Glutamatergic neuron (in vitro differentiated cells): ENCODE measurements at regions not wholly inside any gene's neighbourhood (a gene's known extent, or its start where the extent isn't known, plus 50 kb on each side); places are given as distances from the start of the nearest gene placed in this dataset.

Experiments
- DNase-seq: peaks from one replicate; pipeline ENCODE4 v3.0.0; 2022
- H3K27ac Mint-ChIP-seq: one replicate; pipeline ENCODE4 v1.8.0; 2020; ENCODE audit warnings: mild to moderate bottlenecking, mixed read lengths, inconsistent platforms; ENCODE audit not compliant: unreplicated experiment
- H3K27me3 Mint-ChIP-seq: one replicate; pipeline ENCODE4 v1.8.0; 2020; ENCODE audit warnings: mild to moderate bottlenecking, moderate library complexity, mixed read lengths, inconsistent platforms; ENCODE audit not compliant: unreplicated experiment
- H3K36me3 Mint-ChIP-seq: one replicate; pipeline ENCODE4 v1.8.0; 2020; ENCODE audit warnings: mild to moderate bottlenecking, mixed read lengths, inconsistent platforms; ENCODE audit not compliant: unreplicated experiment
- H3K4me1 Mint-ChIP-seq: one replicate; pipeline ENCODE4 v1.8.0; 2020; ENCODE audit warnings: mild to moderate bottlenecking, low read depth, mixed read lengths, inconsistent platforms; ENCODE audit not compliant: unreplicated experiment
- H3K4me3 Mint-ChIP-seq: one replicate; pipeline ENCODE4 v1.8.0; 2020; ENCODE audit warnings: mild to moderate bottlenecking, mixed read lengths, inconsistent platforms; ENCODE audit not compliant: unreplicated experiment
- H3K9me3 Mint-ChIP-seq: one replicate; pipeline ENCODE4 v1.8.0; 2020; ENCODE audit warnings: mild to moderate bottlenecking, moderate library complexity, mixed read lengths, inconsistent platforms; ENCODE audit not compliant: unreplicated experiment
- CTCF ChIP-seq: fragments of 200-600 bp; sonication (generic); IDR thresholded peaks from one replicate; pipeline ENCODE4 v1.5.0; 2021; ENCODE audit not compliant: partially characterized antibody, unreplicated experiment

GRCh38 chr4:162684998-162685397, 481.7 kb downstream of the NAF1 start:
- Mint-ChIP-seq H3K36me3 (no peaks in the 10 kb centered on the region), H3K4me3 (no peak overlapping the region), H3K4me1 (no peaks in the 10 kb centered on the region), H3K27ac (no peak overlapping the region), H3K27me3 (no peaks in the 10 kb centered on the region), H3K9me3 (no peaks in the 10 kb centered on the region)
- TF ChIP-seq CTCF, result no peak
- DNase-seq, result no peak

- H3K36me3 Mint-ChIP-seq, result no peaks in the 10 kb centered on the region
- no peaks in the 10 kb centered on the region for H3K9me3 Mint-ChIP-seq
- DNase-seq, result no peak
- TF ChIP-seq CTCF, result no peak
- H3K4me3 Mint-ChIP-seq, result no peak overlapping the region
- no peak overlapping the region for H3K27ac Mint-ChIP-seq
- H3K27me3 Mint-ChIP-seq, result no peaks in the 10 kb centered on the region
- no peaks in the 10 kb centered on the region for H3K4me1 Mint-ChIP-seq
Observed at GRCh38 chr4:162684371-162684700, 482.4 kb downstream of the NAF1 start.

- no peak for DNase-seq
- Mint-ChIP-seq H3K4me1 (no peaks in the 10 kb centered on the region), H3K27ac (no peak overlapping the region), H3K4me3 (no peak overlapping the region), H3K27me3 (no peaks in the 10 kb centered on the region), H3K36me3 (peaks cover 3% of the 10 kb centered on the region), H3K9me3 (no peaks in the 10 kb centered on the region)
- TF ChIP-seq CTCF, result no peak
Observed at GRCh38 chr4:162683659-162684370, 482.9 kb downstream of the NAF1 start.

- Mint-ChIP-seq H3K27me3 (no peaks in the 10 kb centered on the region), H3K4me3 (no peak overlapping the region), H3K9me3 (no peaks in the 10 kb centered on the region), H3K36me3 (peaks cover 7% of the 10 kb centered on the region), H3K27ac (no peak overlapping the region), H3K4me1 (no peaks in the 10 kb centered on the region)
- DNase-seq, result no peak
- TF ChIP-seq CTCF, result no peak
Observed at GRCh38 chr4:162682651-162683050, 484.0 kb downstream of the NAF1 start.

- Mint-ChIP-seq H3K9me3 (no peaks in the 10 kb centered on the region), H3K36me3 (peaks cover 7% of the 10 kb centered on the region), H3K4me3 (no peak overlapping the region), H3K27ac (no peak overlapping the region), H3K4me1 (no peaks in the 10 kb centered on the region), H3K27me3 (no peaks in the 10 kb centered on the region)
- TF ChIP-seq CTCF, result no peak
- DNase-seq, result no peak
Observed at GRCh38 chr4:162681212-162681611, 485.5 kb downstream of the NAF1 start.
